Urothelium cell line (cell line): ENCODE measurements at regions not wholly inside any gene's neighbourhood (a gene's known extent, or its start where the extent isn't known, plus 50 kb on each side); places are given as distances from the start of the nearest gene placed in this dataset.
A peak's percentile ranks its signal among the peaks of the same experiment; 100 is the strongest.

Experiments
- DNase-seq: peaks from one replicate; pipeline ENCODE4 v3.0.0; 2011; ENCODE audit warnings: low spot score, mixed read lengths
- FAIRE-seq: peaks from 2 replicates; lab custom pipeline; 2011; peaks lifted over from hg19 to GRCh38; lab: Jason Lieb, UNC

DNA sequence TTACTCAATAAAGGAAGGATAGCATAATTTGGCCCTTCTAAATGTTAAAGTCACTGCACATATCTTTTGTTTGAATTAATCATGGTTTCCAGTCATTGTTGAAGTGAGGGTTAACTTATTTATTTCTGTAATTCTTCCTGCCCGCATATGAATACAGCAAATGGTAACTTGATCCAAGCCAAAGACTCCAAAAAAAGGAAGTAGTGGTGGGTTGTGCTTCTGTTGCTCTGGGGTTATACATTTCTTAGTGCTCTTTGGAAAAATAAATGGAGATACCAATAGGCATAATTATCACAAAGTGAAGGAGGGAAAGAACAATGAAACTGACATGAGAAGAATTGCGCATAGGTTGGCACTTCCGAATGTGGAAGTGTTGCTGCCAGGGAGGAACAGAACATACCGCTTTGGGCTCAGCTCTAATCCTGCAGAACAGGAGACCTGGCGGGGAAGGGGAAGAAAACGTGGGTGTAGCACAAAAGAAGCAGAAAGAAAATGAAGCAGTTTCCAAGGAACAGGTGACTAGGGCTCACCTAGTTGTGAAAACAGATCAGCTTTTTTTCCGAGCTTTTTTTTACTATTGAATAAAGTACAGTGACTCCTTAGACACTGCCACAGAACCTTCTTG lies 69.7 kb upstream of the TAF11L2 start:
- DNase-seq: no peak
- no peak for FAIRE-seq

DNA sequence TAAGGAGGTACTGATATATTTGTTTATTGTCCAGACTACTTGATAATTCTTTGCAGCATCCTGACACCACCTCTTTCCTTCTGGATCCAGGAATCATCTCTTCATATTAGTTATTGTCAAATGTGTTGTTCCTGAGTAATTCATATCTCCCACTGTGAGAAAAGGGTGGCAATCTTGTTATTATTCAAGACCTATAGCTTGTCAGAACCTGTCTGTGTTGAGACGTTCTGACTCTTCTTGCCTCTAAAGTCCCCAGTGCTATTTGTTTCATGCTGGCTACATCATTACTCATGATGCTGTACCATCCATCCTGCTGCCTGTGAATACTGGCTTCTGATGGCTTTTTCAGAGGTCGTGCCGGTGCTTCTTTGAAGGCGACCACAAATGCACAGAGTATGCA lies 68.7 kb upstream of the TAF11L2 start:
- FAIRE-seq: no peak
- DNase-seq: no peak

DNA sequence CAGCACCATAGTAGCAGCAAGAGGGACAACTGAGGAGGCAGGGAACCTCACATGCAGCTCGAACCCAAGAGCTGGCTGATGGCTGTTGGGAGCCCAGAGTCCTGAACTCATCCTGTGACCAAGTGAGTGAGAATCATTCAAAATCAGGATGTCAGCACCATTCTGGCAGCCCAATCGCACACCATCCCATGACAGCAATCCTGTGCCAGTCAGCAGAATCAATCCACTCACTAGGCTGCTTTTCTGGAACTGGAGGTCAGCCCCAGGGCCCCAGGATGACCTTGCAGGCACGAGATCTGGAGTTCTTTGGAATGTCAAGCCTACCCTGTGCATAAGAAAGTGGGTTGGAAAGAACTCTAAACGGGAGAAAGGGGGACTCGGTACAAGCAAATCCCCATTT lies 67.8 kb upstream of the TAF11L2 start:
- no peak for DNase-seq
- FAIRE-seq: no peak

DNA sequence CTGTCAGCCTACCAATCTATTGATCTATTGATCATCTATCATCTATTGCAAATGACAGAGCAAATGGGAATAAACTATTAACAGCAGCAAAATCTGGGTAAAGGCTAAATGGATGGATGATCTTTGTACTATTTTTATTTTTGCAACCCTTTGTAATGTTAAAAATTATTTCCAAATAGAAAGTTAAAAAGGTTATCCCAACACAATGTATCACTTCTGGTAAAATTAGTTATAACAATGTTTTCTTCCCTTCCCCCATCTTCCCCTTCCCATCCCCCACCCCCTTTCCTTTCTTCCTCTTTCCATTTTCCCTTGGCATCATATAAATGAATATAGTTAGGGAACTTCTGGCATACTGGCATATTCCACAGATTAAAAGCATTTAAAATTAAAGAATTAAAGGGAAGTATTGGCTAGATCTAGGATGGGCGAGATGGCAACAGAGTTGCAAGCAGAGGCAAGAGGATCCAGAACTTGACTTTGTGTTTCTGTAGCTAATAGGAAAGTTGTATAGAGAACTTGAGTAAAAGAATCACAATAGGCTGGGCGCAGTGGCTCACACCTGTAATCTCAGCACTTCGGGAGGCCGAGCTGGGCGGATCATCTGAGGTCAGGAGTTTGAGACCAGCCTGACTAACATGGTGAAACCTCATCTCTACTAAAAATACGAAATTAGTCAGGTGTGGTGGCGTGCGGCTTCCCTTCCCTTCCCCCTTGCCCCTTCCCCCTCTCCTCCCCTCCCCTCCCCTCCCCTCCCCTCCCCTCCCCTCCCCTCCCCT lies 66.6 kb upstream of the TAF11L2 start:
- FAIRE-seq: no peak
- no peak for DNase-seq

DNA sequence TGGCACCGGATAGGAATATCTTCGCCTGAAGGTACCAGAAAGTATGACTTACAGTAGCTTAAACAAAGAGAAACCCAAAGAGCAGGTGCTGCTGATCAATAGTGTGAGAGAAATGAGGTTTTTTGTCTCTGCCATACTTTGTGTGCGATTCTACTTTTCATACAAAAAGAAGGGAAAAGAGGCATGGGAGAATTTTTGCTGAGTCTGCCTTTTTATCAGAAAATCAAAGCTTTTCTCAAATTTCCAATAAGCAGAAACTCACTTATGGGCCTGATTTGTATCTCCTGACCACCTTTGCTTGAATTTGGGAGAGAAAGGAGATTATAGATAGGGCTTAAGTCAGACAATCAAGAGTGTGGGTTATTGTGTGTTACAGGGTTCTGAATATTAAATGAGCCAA lies 65.5 kb upstream of the TAF11L2 start:
- FAIRE-seq (no peak), DNase-seq (no peak)

DNA sequence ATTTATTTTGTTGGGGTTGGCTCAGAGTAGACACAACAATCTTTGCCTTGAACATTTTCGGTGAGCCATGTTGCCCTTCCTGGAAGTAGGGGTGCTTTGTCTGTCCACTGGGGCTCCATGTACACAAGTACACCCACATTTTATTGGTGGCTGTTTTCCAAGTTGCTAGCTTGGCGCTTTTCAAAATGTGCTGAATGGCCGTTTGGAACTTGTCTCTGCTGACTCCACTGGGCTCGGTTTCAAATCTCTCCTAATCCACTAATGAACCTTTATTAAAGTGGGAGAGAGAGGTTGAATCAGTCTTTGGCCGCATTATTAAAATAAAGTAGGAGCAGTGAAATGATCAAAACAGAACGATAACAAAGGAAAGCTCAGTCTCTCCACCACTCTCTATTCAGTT lies 64.6 kb upstream of the TAF11L2 start:
- no peak for DNase-seq
- FAIRE-seq: no peak

DNA sequence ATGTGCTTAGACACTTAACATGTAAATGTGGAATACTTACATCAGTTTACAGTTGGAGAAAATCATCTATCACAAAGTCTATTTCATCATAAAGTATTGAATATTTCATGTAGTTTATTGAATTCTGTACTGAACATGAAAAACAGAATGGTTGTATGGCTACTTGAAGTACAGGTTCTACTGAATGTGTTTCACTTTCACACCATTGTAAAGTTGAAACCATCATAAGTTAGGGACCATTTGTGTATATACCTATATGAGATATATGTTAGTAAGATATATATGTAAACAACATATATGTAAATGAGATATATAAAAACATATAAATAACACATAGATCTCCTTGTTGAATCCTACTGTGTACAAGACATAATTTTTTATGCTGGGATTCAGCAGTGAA lies 63.0 kb upstream of the TAF11L2 start:
- DNase-seq: no peak
- FAIRE-seq: no peak

DNA sequence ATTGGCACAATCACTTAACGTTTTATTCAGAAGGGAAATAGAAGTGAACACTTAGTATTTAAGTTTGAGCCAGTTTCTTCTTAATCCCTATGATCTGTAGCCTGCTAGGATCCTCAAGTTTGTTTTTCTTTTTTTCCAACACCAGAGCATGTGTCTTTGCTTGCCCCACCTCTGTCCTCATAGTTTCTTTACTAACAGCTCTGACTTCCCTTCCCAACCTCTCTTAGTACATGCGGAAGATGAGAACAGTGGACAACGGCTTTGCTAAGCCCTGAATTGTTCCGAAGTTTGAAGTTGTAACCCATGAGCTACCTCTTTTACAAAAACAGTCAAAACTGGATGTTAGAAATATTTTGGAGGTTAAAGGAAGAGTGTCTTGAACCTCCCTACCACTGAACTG lies 61.7 kb upstream of the TAF11L2 start:
- no peak for DNase-seq
- FAIRE-seq: no peak

DNA sequence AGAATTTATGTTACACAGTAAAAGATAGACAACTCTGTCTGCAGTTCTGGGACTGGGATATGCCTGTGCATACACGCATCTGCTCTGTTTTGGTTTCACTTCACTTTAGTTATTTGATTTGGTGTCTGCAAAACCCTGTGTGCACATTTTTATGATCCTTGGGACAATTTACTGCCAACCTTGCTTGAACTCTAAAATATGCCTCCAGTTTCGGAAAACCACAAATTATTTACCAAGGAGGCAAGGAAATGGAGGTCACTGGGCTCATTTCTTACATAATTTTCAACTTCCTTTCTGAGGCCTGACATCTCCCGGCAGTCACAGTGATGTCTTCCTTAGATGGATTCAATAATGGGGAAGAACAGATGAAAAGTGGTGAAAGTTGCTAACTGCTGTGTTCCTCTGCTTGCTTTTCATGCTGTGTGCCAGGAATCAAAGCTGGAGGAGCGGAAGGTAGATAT lies 61.2 kb upstream of the TAF11L2 start:
- DNase-seq (no peak), FAIRE-seq (no peak)

DNA sequence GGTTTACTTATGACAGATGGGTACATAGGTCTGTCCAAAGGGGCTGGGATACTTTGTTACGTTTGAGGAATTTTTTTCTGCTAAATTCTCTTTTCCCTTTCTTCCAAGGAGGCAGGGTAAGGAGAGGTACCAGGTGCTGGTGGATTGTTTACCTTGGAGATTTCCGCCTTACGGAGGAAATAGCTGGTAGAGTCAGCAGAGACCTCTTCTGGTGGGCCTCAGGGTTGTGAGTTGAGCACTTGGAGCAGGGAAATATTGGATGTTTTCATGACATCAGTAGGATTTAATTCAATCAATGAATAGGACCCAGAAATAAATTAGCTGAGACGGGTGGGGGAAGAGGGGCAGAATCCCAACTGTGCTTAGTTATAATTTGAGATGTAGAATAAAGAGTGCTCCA lies 60.0 kb upstream of the TAF11L2 start:
- FAIRE-seq (no peak), DNase-seq (no peak)

DNA sequence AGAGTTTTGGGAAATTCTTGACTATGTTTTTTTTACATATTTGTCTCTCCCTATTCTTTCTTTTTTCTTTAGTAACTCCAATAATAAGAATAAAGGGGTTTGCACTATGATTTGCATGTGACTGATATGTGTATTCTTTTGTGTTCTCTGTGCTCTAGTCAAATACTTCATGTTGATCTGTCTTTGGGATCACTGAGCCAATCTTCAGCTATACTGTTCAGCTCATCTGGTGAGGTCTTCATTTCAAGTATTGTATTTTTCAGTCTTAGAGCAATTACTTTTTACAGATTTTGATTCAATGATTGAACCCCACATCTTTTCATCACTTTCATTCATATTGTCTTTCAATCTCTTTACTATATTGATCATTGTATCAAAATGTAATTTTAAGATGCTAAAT lies 58.1 kb upstream of the TAF11L2 start:
- no peak for DNase-seq
- no peak for FAIRE-seq

DNA sequence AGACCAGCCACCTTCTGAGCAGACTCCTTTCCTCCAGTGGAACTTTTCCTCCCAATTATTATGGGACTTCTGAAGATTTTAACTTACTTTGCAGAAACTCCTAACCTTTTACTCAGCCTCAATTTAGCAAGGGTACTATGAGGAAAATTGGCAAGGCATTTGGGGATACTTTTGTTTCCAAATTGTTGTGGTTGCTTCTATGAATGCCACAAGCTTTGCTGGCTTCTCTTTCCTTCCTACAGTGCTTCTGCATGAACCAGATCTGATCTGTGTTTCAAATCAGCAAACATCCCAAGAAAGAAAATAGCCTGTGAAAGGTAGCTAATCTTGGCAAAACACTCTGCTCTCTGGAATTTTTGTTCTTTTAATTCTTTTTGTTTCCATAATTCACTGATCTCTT lies 57.3 kb upstream of the TAF11L2 start:
- FAIRE-seq (no peak), DNase-seq (no peak)

DNA sequence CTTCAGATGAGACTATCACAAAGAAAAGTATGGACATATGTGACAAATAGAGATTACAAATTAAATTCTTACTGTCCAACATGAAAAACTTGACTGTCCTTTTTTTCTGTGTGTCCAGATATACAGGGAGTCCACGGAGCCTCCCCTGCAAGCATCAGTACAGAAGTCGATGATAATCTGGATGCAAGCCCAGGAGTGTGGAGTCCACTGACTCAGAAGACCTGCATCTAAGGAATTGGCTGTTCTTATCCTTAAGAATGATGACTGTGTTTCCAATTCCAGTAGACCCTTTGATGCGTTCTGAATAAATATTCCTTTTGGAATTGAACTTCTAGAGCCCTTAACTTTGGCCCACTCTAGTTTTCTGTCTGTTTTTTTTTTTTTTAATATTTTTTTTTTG lies 56.7 kb upstream of the TAF11L2 start:
- DNase-seq (no peak), FAIRE-seq (no peak)

DNA sequence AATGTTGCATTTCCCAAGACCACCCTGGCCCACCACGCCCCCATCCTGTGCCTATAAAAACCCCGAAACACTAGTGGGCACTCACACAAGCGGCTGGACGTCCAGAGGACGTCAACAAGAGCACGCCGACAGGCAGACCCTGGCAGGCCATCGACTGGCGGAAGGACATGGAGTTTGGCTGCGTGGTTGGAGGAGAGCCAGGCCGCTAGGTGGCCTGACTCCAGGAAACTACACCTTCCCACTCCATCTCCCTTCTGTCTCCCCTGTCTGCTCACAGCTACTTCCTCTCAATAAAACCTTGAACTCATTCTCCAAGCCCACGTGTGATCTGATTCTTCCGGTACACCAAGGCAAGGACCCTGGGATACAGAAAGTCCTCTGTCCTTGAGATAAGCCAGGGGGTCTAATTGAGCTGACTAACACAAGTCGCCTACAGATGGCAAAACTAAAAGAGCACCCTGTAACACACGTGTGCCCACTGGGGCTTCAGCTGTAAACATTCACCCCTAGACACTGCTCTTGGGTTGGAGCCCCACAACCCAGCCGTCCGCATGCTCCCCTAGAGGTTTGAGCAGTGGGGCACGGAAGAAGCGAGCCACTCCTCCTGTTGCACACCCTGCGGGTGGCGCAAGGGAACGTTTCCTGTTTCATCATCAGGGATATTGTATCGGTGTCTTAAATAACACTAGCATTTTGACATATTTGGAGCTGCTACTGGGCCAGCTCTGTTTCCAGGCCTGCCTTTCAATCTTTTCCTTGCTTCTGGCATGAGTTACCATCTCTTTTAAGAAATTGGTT lies 54.5 kb upstream of the TAF11L2 start:
- FAIRE-seq (peak; percentile 32), DNase-seq (no peak)

DNA sequence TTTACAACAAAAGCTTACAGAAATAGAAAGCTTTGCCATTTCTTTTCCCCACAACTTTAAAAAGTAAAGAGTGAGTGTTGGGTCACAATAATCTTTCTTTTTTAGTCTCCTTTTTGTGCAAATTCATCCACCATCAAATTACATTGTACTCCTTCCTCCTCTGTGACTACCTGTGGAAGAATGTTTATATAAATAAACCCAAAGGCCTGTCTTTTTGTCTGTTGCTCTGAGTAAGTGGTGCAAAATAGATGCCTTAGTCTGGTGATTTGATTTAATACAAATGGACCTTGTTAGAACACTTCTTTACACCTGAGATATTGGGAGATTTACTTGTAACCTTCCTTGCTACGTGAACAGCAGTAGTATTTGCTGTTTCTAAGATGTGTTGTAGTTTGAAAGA lies 53.5 kb upstream of the TAF11L2 start:
- FAIRE-seq: no peak

DNA sequence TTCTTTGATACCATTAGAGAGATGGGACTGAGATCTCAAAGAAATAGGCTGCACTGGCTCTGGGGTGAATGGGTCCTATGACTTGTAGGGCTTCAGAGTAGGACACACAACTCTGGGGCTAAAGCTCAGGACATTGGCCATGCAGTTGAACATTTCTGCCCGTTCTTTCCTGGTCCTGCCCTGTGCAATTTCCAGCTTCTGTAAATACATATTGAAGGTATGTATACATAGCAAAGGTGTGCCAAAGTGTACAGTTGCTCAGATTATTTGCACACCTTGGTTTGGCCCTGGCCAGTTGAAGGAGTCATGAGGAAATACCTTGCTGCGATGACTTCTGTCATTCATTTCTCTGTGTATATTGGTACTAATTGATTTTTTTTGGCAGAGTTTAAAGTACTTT lies 52.8 kb upstream of the TAF11L2 start:
- FAIRE-seq: no peak
- DNase-seq: no peak

More for the DNA sequence above, 53.5 kb upstream of the TAF11L2 start:
- DNase-seq: no peak
